Kidney (tissue), 13 donors: ENCODE measurements at regions not wholly inside any gene's neighbourhood (a gene's known extent, or its start where the extent isn't known, plus 50 kb on each side); places are given as distances from the start of the nearest gene placed in this dataset.
A peak's percentile ranks its signal among the peaks of the same experiment; 100 is the strongest.

Source experiments
- DNase-seq, 5 donors: peaks; one replicate each; pipeline ENCODE4 v3.0.0-alpha.2; 2013 to 2020
- FAIRE-seq: peaks from 2 replicates; lab custom pipeline; 2012; peaks lifted over from hg19 to GRCh38; lab: Jason Lieb, UNC
- H3K27ac ChIP-seq, 2 donors: one replicate each; pipeline ENCODE4 v1.7.0; 2013; ENCODE audit warnings: low read depth in 2 of 2, low read length in 2 of 2, inconsistent platforms in 1 of 2
- H3K27me3 ChIP-seq: one replicate; pipeline ENCODE4 v1.7.1; 2013; ENCODE audit warnings: low read length, inconsistent platforms; ENCODE audit not compliant: control insufficient read depth, insufficient read depth
- H3K36me3 ChIP-seq, 3 donors: one replicate each; pipeline versions ENCODE4 v1.7.0 to v1.7.1; 2013; ENCODE audit warnings: low read length in 3 of 3, control low read depth in 1 of 3, inconsistent platforms in 1 of 3; ENCODE audit not compliant: insufficient read depth in 3 of 3, control insufficient read depth in 2 of 3
- H3K4me1 ChIP-seq, 3 donors: one replicate each; pipeline versions ENCODE4 v1.7.0 to v1.7.1; 2013; ENCODE audit warnings: low read length in 3 of 3, inconsistent platforms in 1 of 3, low read depth in 1 of 3; ENCODE audit not compliant: control insufficient read depth in 2 of 3, insufficient read depth in 2 of 3
- H3K4me3 ChIP-seq, 3 donors: one replicate each; pipeline versions ENCODE4 v1.7.0 to v1.8.1; 2013; ENCODE audit warnings: low read length in 3 of 3, control low read depth in 1 of 3, inconsistent platforms in 1 of 3
- H3K9ac ChIP-seq, 3 donors: one replicate each; pipeline versions ENCODE4 v1.7.0 to v1.7.1; 2013; ENCODE audit warnings: low read length in 3 of 3, control low read depth in 1 of 3, inconsistent platforms in 1 of 3
- H3K9me3 ChIP-seq, 3 donors: one replicate each; pipeline versions ENCODE4 v1.7.0 to v1.7.1; 2013; ENCODE audit warnings: low read length in 3 of 3, control low read depth in 1 of 3, inconsistent platforms in 1 of 3; ENCODE audit not compliant: control insufficient read depth in 2 of 3, insufficient read depth in 1 of 3
- CTCF ChIP-seq: IDR thresholded peaks from 3 replicates; pipeline ENCODE4 v1.5.1; 2012; ENCODE audit warnings: mild to moderate bottlenecking, moderate library complexity, borderline replicate concordance; ENCODE audit not compliant: insufficient read depth; ENCODE audit errors: extremely low read depth
- intact Hi-C: fragments of 100-400 bp; cut with DNase I; formaldehyde crosslinking; loops from one replicate; pipeline ENCODE4 v1.11.1; 2022
- donor health status: control.
- donor health status: control.
- donor health status: control.
- donor health status: control.
- donor health status: control.
- donor health status: DM: yes; HTN: yes; CAD: no.
- donor health status: Normal renal cell carcinoma (clear cell type).

DNA sequence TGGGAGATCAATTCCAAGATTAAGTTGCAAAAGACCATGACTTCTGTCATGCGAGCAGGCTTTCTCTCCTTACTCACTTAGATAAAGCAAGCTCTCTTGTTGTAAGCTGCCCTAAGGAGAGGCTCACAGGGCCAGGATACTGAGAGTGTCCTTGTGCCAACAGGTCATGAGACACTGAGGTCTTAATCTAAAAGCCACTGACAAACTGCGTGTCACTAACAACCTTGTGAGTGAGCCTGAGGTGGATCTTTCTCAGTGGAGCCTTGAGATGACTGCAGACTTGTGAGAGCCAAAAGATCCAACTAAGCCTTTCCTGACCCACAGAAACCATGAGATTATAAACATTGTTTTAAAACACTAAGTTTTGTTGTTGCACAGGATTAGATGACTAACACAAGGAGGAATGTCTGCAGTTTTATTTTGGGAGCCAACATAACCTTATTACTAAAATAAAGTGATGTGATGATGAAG is 170.5 kb downstream of the SLC39A8 start:
- H3K4me1 ChIP-seq, result no peaks in the 10 kb centered on the region
- H3K9me3 ChIP-seq, result no peaks in the 10 kb centered on the region
- TF ChIP-seq CTCF, result no peak
- no peak overlapping the region for H3K9ac ChIP-seq
- intact Hi-C loops, result no loop called here
- no peak for DNase-seq
- H3K27ac ChIP-seq, result no peak overlapping the region
- H3K4me3 ChIP-seq, result no peak overlapping the region
- no peak for FAIRE-seq
- no peaks in the 10 kb centered on the region for H3K27me3 ChIP-seq
- no peaks in the 10 kb centered on the region for H3K36me3 ChIP-seq

- DNase-seq (no peak), FAIRE-seq (no peak)
- Histone ChIP-seq H3K9me3 (no peaks in the 10 kb centered on the region), H3K36me3 (no peaks in the 10 kb centered on the region), H3K27ac (no peak overlapping the region), H3K9ac (no peak overlapping the region), H3K27me3 (no peaks in the 10 kb centered on the region), H3K4me1 (no peaks in the 10 kb centered on the region), H3K4me3 (no peak overlapping the region)
- TF ChIP-seq CTCF, result no peak
- intact Hi-C loops, result no loop called here
Observed at GRCh38 chr4:102172341-102172740, 172.9 kb downstream of the SLC39A8 start.

DNA sequence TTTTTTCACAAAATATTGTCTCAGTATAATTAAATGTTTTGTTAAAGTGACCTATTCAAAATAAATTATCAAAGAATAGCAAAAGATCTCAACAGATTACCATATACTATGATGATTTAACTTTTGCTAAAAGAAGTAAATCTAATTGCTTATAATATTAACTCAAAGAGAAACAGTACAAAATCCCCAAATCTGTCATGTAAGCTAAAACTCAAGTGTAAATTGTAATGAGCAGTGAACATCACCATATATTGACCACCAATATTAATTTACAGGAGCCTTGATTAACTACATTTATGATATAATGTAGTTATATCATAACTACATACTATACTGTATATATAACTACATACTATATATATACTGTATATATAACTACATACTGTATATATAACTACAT is 174.4 kb downstream of the SLC39A8 start:
- H3K9me3 ChIP-seq, result no peaks in the 10 kb centered on the region
- DNase-seq (no peak), FAIRE-seq (no peak)
- H3K9ac ChIP-seq, result no peak overlapping the region
- no peaks in the 10 kb centered on the region for H3K4me1 ChIP-seq
- H3K27me3 ChIP-seq, result no peaks in the 10 kb centered on the region
- no peak for TF ChIP-seq CTCF
- H3K36me3 ChIP-seq, result no peaks in the 10 kb centered on the region
- H3K27ac ChIP-seq, result no peak overlapping the region
- H3K4me3 ChIP-seq, result no peak overlapping the region
- intact Hi-C loops, result no loop called here

- no peaks in the 10 kb centered on the region for H3K36me3 ChIP-seq
- FAIRE-seq, result no peak
- H3K4me1 ChIP-seq, result no peaks in the 10 kb centered on the region
- no peak overlapping the region for H3K27ac ChIP-seq
- peak in 3 of 5 donors; percentile 56 to 67 (median 64) for DNase-seq
- H3K4me3 ChIP-seq, result no peak overlapping the region
- H3K9me3 ChIP-seq, result no peaks in the 10 kb centered on the region
- TF ChIP-seq CTCF, result no peak
- H3K9ac ChIP-seq, result no peak overlapping the region
- intact Hi-C loops, result no loop called here
- no peaks in the 10 kb centered on the region for H3K27me3 ChIP-seq
Observed at GRCh38 chr4:102169345-102169744, 175.9 kb downstream of the SLC39A8 start.
